ENCODE measurements at regions not wholly inside any gene's neighbourhood (a gene's known extent, or its start where the extent isn't known, plus 50 kb on each side); places are given as distances from the start of the nearest gene placed in this dataset.

DNA sequence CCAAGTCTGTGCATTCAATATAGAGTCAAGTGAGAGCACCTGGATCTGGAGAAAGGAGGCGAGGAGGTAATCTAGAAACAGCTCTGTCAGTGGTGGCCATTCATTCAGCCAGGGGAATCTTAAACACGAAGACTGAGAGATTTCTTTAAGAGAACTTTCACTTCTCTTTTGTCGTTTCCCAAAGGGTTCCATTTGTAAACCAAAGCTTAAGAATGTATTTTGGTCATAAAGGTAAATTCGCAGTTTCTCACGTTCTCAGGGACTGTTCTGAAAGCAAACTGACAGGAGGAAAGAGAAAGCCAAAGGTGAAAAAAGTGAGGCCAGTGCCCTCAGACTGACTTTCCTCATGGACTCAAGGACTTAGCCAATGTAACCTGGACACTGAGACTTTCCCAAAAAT lies 513.5 kb downstream of the CMPK2 start:
- Histone ChIP-seq H3K9ac (ENCODE audit: low read length) (no peak overlapping the region), H3K4me3 (ENCODE audit: control extremely low read depth in 1 of 5, extremely low read depth in 1 of 5, insufficient read depth in 1 of 5, low read depth in 2 of 5, low read length in 4 of 5) (no peak overlapping the region), H2AFZ (ENCODE audit: insufficient read depth, low read depth, low read length, poor library complexity, severe bottlenecking) (peak overlapping the region; percentile 14), H3K27ac (ENCODE audit: low read length in 2 of 2) (no peak overlapping the region), H3K4me1 (ENCODE audit: control insufficient read depth in 2 of 2, insufficient read depth in 2 of 2, low read length in 2 of 2) (peaks cover 18 to 23% of the 10 kb centered on the region in 2 donors), H3K36me3 (replicated peaks in 1 of 2; ENCODE audit: control extremely low read depth in 1 of 2, control insufficient read depth in 1 of 2, extremely low read depth in 1 of 2, insufficient read depth in 2 of 2, low read length in 1 of 2) (no peaks in the 10 kb centered on the region), H3K9me3 (ENCODE audit: control extremely low read depth in 1 of 3, control insufficient read depth in 2 of 3, insufficient read depth in 1 of 3, low read length in 2 of 3) (peaks cover 0 to 1% (median 0%) of the 10 kb centered on the region in 3 donors), H3K27me3 (replicated peaks in 1 of 4; ENCODE audit: control extremely low read depth in 1 of 4, control insufficient read depth in 3 of 4, insufficient read depth in 4 of 4, low read length in 3 of 4) (no peaks in the 10 kb centered on the region), H3K79me2 (ENCODE audit: control insufficient read depth, insufficient read depth, low read length) (no peaks in the 10 kb centered on the region), H3K4me2 (replicated peaks; ENCODE audit: low read depth, low read length, poor library complexity, severe bottlenecking) (peak overlapping the region; percentile 31), H4K20me1 (ENCODE audit: control insufficient read depth, insufficient read depth, low read length, poor library complexity, severe bottlenecking) (no peaks in the 10 kb centered on the region)
- POLR2A ChIA-PET: no interaction called here
- peaks cover 25% of the 10 kb centered on the region for H3K4me1 Mint-ChIP-seq
- CTCF ChIA-PET: no interaction called here
- H3K4me3 Mint-ChIP-seq: peak overlapping the region; percentile 46
- no peak for TF ChIP-seq EZH2 (IDR thresholded peaks at IDR 0.05; ENCODE audit: borderline replicate concordance, insufficient read depth, low read depth, low read length, poor library complexity, severe bottlenecking)
- TF ChIP-seq, protein P1, sequence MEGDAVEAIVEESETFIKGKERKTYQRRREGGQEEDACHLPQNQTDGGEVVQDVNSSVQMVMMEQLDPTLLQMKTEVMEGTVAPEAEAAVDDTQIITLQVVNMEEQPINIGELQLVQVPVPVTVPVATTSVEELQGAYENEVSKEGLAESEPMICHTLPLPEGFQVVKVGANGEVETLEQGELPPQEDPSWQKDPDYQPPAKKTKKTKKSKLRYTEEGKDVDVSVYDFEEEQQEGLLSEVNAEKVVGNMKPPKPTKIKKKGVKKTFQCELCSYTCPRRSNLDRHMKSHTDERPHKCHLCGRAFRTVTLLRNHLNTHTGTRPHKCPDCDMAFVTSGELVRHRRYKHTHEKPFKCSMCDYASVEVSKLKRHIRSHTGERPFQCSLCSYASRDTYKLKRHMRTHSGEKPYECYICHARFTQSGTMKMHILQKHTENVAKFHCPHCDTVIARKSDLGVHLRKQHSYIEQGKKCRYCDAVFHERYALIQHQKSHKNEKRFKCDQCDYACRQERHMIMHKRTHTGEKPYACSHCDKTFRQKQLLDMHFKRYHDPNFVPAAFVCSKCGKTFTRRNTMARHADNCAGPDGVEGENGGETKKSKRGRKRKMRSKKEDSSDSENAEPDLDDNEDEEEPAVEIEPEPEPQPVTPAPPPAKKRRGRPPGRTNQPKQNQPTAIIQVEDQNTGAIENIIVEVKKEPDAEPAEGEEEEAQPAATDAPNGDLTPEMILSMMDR (IDR thresholded peaks at IDR 0.05): no peak
- WGBS (ENCODE audit: insufficient coverage): 0% methylated on average over 1 of the region's 5 CpGs
- no peaks in the 10 kb centered on the region for H3K27me3 Mint-ChIP-seq
- DNase-seq: peak; percentile 67
- H3K9me3 Mint-ChIP-seq (ENCODE audit: insufficient read depth): no peaks in the 10 kb centered on the region
- intact Hi-C loops (cut with micrococcal nuclease): no loop called here
- peak; percentile 74 for ATAC-seq (ENCODE audit: low read depth)
- peak overlapping the region; percentile 15 for H3K27ac Mint-ChIP-seq

DNA sequence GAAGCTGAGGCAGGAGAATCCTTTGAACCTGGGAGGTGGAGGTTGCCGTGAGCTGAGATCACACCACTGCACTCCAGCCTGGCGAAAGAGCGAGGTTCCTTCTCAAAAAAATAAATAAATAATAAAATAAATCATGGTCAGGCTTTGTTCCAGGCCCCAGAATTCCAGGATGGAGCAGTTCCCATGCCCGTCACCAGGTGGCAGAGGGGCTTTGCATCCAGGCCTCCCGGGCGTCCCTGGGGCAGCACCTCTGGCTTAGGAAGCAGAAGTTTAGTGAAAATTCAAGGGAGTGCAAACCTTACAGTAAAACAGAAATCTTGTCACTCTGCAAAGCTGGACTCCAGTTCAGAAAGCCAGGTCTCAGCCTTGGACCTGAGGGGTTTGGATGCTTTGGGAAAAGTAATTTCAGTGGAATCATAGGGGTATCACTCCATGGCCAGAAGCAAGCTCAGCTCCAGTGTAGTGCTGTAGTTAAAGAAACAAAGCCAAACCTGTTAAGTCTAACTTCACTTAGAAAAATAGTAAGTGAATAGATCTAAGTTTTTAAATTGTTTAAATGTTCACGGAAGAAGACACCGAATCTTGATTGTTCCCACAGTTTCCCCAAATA lies 512.7 kb downstream of the CMPK2 start:
- ChIA-PET POLR2A (no interaction called here), CTCF (no interaction called here)
- no peak for DNase-seq
- H3K27ac ChIP-seq (ENCODE audit: low read length in 2 of 2): no peak overlapping the region
- H3K4me1 Mint-ChIP-seq: peaks cover 25% of the 10 kb centered on the region
- TF ChIP-seq, protein P1 (IDR thresholded peaks at IDR 0.05): no peak
- no peak for TF ChIP-seq EZH2 (IDR thresholded peaks at IDR 0.05; ENCODE audit: borderline replicate concordance, insufficient read depth, low read depth, low read length, poor library complexity, severe bottlenecking)
- H3K9me3 ChIP-seq (ENCODE audit: control extremely low read depth in 1 of 3, control insufficient read depth in 2 of 3, insufficient read depth in 1 of 3, low read length in 2 of 3): peaks cover 0 to 1% (median 0%) of the 10 kb centered on the region in 3 donors
- no peaks in the 10 kb centered on the region for H3K9me3 Mint-ChIP-seq (ENCODE audit: insufficient read depth)
- no peaks in the 10 kb centered on the region for H3K36me3 ChIP-seq (replicated peaks in 1 of 2; ENCODE audit: control extremely low read depth in 1 of 2, control insufficient read depth in 1 of 2, extremely low read depth in 1 of 2, insufficient read depth in 2 of 2, low read length in 1 of 2)
- H3K27ac Mint-ChIP-seq: no peak overlapping the region
- H2AFZ ChIP-seq (ENCODE audit: insufficient read depth, low read depth, low read length, poor library complexity, severe bottlenecking): no peak overlapping the region
- H3K4me3 ChIP-seq (ENCODE audit: control extremely low read depth in 1 of 5, extremely low read depth in 1 of 5, insufficient read depth in 1 of 5, low read depth in 2 of 5, low read length in 4 of 5): no peak overlapping the region
- no peak overlapping the region for H3K4me3 Mint-ChIP-seq
- intact Hi-C loops (cut with micrococcal nuclease): no loop called here
- no peak overlapping the region for H3K9ac ChIP-seq (ENCODE audit: low read length)
- 82% methylated on average over 3 of the region's 8 CpGs for WGBS (ENCODE audit: insufficient coverage)
- peaks cover 18 to 23% of the 10 kb centered on the region in 2 donors for H3K4me1 ChIP-seq (ENCODE audit: control insufficient read depth in 2 of 2, insufficient read depth in 2 of 2, low read length in 2 of 2)
- H3K79me2 ChIP-seq (ENCODE audit: control insufficient read depth, insufficient read depth, low read length): no peaks in the 10 kb centered on the region
- no peaks in the 10 kb centered on the region for H3K27me3 ChIP-seq (replicated peaks in 1 of 4; ENCODE audit: control extremely low read depth in 1 of 4, control insufficient read depth in 3 of 4, insufficient read depth in 4 of 4, low read length in 3 of 4)
- ATAC-seq (ENCODE audit: low read depth): no peak
- no peaks in the 10 kb centered on the region for H3K27me3 Mint-ChIP-seq
- H3K4me2 ChIP-seq (replicated peaks; ENCODE audit: low read depth, low read length, poor library complexity, severe bottlenecking): peak overlapping the region; percentile 9
- H4K20me1 ChIP-seq (ENCODE audit: control insufficient read depth, insufficient read depth, low read length, poor library complexity, severe bottlenecking): no peaks in the 10 kb centered on the region

All from B cell (primary cell).